ENCODE measurements at regions not wholly inside any gene's neighbourhood (a gene's known extent, or its start where the extent isn't known, plus 50 kb on each side); places are given as distances from the start of the nearest gene placed in this dataset.
A peak's percentile ranks its signal among the peaks of the same experiment; 100 is the strongest.

DNA sequence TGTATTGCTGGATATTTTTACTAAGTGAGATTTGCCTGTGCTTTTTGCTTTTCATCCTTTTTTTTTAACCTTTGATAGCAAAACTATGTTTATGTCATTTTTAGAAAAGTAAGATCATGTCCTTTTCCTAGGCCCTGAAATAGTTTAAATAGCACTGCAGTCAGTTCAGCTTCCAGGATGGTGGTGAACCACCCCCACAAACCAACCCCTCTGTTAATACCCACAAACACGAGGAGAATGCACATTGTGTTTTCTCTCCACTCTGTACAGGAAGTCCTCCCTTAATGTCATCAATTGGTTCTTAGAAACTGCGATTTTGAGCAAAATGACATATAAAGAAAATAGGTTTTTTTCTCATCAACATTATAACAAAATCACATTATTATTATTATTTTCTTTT, 117.7 kb upstream of the DSCAM start:
- Histone ChIP-seq H4K20me1 (ENCODE audit: insufficient read depth, poor library complexity, severe bottlenecking) (no peaks in the 10 kb centered on the region), H3K27ac (no peak overlapping the region), H3K79me2 (no peaks in the 10 kb centered on the region), H3K4me1 (ENCODE audit: insufficient read depth) (no peaks in the 10 kb centered on the region), H3K4me2 (no peak overlapping the region), H3K9me2 (replicated peaks; ENCODE audit: insufficient read depth) (no peaks in the 10 kb centered on the region), H3K4me3 (no peak overlapping the region), H2AFZ (no peak overlapping the region), H3K36me3 (replicated peaks; ENCODE audit: insufficient read depth, low read depth) (no peaks in the 10 kb centered on the region), H3K9me3 (ENCODE audit: low read depth) (no peaks in the 10 kb centered on the region), H3K27me3 (no peaks in the 10 kb centered on the region)
- no peak for DNase-seq (ENCODE audit: low spot score)
- TF ChIP-seq, protein P1, sequence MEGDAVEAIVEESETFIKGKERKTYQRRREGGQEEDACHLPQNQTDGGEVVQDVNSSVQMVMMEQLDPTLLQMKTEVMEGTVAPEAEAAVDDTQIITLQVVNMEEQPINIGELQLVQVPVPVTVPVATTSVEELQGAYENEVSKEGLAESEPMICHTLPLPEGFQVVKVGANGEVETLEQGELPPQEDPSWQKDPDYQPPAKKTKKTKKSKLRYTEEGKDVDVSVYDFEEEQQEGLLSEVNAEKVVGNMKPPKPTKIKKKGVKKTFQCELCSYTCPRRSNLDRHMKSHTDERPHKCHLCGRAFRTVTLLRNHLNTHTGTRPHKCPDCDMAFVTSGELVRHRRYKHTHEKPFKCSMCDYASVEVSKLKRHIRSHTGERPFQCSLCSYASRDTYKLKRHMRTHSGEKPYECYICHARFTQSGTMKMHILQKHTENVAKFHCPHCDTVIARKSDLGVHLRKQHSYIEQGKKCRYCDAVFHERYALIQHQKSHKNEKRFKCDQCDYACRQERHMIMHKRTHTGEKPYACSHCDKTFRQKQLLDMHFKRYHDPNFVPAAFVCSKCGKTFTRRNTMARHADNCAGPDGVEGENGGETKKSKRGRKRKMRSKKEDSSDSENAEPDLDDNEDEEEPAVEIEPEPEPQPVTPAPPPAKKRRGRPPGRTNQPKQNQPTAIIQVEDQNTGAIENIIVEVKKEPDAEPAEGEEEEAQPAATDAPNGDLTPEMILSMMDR (IDR thresholded peaks at IDR 0.05; ENCODE audit: poor library complexity): no peak
- TF ChIP-seq EZH2 (IDR thresholded peaks at IDR 0.05; ENCODE audit: borderline replicate concordance): no peak
- no peak for TF ChIP-seq EZH2phosphoT487 (IDR thresholded peaks at IDR 0.05; ENCODE audit: low read depth, severe bottlenecking, unreplicated experiment)
- 79% methylated on average over 2 of the region's 2 CpGs for WGBS (ENCODE audit: low lambda C conversion rate, missing lambda C conversion rate)

DNA sequence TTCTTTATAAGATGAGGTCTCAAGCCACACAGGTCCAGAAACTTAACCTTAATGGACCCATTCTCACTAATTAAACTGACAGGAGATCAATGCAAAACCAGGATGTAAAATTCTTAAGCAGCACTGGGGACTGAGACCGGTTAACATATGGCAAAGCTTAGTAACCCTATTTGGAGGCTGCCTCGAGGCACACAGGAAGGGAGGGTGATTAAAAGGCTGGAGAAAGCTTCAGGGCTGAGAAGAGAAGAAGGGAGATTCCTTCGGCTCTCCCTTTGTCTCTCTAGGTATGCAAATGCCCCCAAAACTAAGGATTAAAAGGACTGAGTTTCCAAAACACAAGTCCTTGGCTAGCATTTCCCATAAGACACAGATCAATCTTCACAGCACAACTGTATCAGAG, 120.8 kb upstream of the DSCAM start:
- Histone ChIP-seq H3K9me3 (ENCODE audit: low read depth) (no peaks in the 10 kb centered on the region), H3K79me2 (no peaks in the 10 kb centered on the region), H4K20me1 (ENCODE audit: insufficient read depth, poor library complexity, severe bottlenecking) (no peaks in the 10 kb centered on the region), H3K4me3 (no peak overlapping the region), H3K27me3 (no peaks in the 10 kb centered on the region), H3K36me3 (replicated peaks; ENCODE audit: insufficient read depth, low read depth) (no peaks in the 10 kb centered on the region), H2AFZ (no peak overlapping the region), H3K27ac (no peak overlapping the region), H3K4me2 (no peak overlapping the region), H3K9me2 (replicated peaks; ENCODE audit: insufficient read depth) (no peaks in the 10 kb centered on the region), H3K4me1 (ENCODE audit: insufficient read depth) (no peaks in the 10 kb centered on the region)
- WGBS (ENCODE audit: low lambda C conversion rate, missing lambda C conversion rate): 28% methylated on average over 3 of the region's 3 CpGs
- no peak for TF ChIP-seq EZH2 (IDR thresholded peaks at IDR 0.05; ENCODE audit: borderline replicate concordance)
- TF ChIP-seq, protein P1 (IDR thresholded peaks at IDR 0.05; ENCODE audit: poor library complexity): no peak
- no peak for DNase-seq (ENCODE audit: low spot score)

GRCh38 chr21:40972151-40972550, 125.2 kb upstream of the DSCAM start:
- H3K4me2 ChIP-seq: no peak overlapping the region
- no peaks in the 10 kb centered on the region for H3K36me3 ChIP-seq (replicated peaks; ENCODE audit: insufficient read depth, low read depth)
- no peaks in the 10 kb centered on the region for H4K20me1 ChIP-seq (ENCODE audit: insufficient read depth, poor library complexity, severe bottlenecking)
- peak overlapping the region; percentile 26 for H3K27ac ChIP-seq
- H3K4me3 ChIP-seq: no peak overlapping the region
- H3K27me3 ChIP-seq: no peaks in the 10 kb centered on the region
- no peaks in the 10 kb centered on the region for H3K79me2 ChIP-seq
- 71% methylated on average over 2 of the region's 2 CpGs for WGBS (ENCODE audit: low lambda C conversion rate, missing lambda C conversion rate)
- no peaks in the 10 kb centered on the region for H3K9me2 ChIP-seq (replicated peaks; ENCODE audit: insufficient read depth)
- H3K9me3 ChIP-seq (ENCODE audit: low read depth): no peaks in the 10 kb centered on the region
- no peak overlapping the region for H2AFZ ChIP-seq
- TF ChIP-seq EZH2phosphoT487 (IDR thresholded peaks at IDR 0.05; ENCODE audit: low read depth, severe bottlenecking, unreplicated experiment) (no peak), EZH2 (IDR thresholded peaks at IDR 0.05; ENCODE audit: borderline replicate concordance) (no peak)
- TF ChIP-seq, protein P1 (IDR thresholded peaks at IDR 0.05; ENCODE audit: poor library complexity): no peak
- H3K4me1 ChIP-seq (ENCODE audit: insufficient read depth): peaks cover 11% of the 10 kb centered on the region
- no peak for DNase-seq (ENCODE audit: low spot score)

All from hepatocyte (in vitro differentiated cells).